ENCODE measurements at regions not wholly inside any gene's neighbourhood (a gene's known extent, or its start where the extent isn't known, plus 50 kb on each side); places are given as distances from the start of the nearest gene placed in this dataset.
"Not testable (repeated sequence)": the region's sequence is repeated elsewhere in the genome, so short reads cannot be mapped to it uniquely, and the experiment has no call there.

GRCh38 chr7:114175125-114175524 lies 239.5 kb upstream of the FOXP2 start:
- DNase-seq: no peak

DNA sequence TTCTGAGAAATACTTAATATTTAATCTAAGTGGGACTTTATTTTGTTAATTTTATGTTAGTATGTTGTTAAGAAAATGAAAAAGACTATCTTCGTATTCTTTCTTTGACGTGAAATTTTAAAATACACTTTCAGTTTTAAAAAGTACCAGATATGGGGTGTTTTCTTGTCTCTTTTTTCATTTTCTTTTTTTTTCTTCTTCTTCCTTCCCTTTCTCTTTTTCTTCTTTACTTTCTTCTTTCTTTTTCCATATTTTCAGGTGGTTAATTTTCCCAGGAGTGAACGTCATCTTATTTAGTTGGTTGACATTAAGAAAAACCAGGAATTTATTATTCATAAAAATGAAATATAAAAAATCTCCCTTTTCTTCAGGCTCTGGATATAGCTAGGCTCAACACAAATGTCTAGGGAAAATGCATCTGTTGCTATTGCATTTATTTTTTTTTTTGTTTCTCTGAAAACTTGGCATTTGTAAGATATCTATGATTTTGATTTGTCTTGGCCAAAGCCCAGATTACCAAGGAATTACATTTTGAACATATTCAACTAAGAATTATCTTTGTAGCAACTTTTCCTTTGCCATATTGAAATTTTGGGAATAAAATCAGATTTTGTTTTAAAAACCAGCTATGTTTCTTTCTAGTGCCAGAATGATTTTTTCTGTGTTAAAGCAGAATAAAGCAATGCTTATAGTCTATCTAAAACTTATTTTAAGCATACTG lies 241.3 kb upstream of the FOXP2 start:
- DNase-seq: no peak

DNA sequence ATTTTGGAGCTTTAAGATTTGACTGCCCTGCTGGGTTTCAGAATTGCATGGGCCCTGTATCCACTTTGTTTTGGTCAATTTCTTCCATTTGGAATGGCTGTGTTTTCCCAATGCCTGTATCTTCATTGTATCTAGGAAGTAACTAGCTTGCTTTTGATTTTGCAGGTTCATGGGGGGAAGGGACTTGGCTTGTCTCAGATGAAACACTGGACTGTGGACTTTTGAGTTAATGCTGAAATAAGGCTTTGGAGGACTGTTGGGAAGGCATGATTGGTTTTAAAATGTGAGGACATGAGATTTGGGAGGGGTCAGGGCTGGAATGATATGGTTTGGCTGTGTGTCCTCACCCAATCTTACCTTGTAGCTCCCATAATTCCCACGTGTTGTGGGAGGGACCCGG lies 245.2 kb upstream of the FOXP2 start:
- not testable (repeated sequence) for DNase-seq

GRCh38 chr7:114160925-114161324 lies 242.1 kb upstream of the PPP1R3A start:
- DNase-seq: no peak

GRCh38 chr7:114158854-114159253 lies 240.0 kb upstream of the PPP1R3A start:
- DNase-seq: no peak

DNA sequence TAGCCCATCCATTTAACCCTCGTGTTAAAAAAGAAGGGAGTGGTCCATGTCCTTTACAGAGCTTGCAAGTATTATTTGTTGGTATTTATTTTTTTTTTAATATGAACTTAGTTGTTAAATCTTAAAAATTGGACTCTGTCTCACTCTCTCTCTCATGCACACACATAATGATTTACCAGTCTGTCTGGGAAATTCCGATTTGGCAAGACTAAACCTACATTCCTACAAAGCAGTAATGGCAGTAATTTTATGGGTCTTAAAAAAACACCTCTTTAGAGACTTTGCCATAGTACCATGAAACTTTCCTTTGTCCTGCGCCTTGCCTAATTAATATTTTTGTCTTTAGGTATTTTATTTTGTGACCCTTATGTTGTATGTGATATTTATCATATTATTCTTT lies 239.5 kb upstream of the PPP1R3A start:
- no peak for DNase-seq

DNA sequence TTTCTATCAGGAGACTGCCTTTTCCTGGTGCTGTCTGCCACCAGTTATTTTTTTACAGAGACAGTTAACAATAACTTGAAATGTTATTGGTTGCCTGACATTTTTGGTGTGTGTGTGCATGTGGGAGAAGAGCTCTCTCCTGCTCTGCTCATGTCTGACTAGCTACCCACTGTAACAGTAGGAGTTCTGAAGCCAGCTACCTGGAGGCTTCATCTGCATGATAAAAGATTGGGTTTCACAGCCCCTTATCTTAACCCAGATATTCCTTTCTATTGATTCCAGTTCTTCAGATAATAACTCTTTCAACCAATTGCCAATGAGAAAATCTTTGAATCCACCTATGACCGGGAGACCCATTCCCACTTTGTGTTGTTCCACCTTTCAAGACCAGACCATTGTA lies 237.4 kb upstream of the PPP1R3A start:
- no peak for DNase-seq

GRCh38 chr7:114155116-114156110 lies 236.6 kb upstream of the PPP1R3A start:
- DNase-seq: no peak

- no peak for DNase-seq
Observed at GRCh38 chr7:114153700-114154099, 234.9 kb upstream of the PPP1R3A start.

DNA sequence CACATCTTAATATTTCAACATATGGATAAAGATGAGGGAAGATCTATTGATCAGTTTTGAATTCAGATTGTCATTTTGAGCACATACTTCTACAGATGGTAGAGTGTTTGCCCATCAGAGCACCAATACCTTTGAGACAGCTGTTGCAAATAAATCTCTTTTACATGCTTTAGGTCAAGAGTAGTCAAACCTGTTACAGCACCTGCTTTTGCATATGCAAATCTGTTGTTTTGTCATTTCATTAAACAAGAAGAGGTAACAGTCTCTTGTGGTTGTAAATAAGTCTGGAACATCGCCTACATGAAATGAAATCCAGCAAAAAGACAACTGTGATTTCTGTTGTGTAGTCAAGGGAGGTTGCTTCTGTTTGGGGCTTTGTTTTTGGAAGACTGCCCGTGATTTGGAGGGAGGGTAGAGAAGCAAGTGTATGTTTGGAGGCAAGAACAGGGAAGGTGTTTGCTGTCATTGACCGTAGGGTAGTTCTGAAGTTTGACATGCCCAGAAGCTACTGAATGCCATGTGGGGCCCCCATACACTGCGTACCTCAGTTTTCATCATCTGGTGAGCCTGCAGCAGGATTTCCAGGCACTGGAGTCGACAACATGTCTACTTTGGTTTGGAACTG lies 233.6 kb upstream of the PPP1R3A start:
- DNase-seq: no peak

DNA sequence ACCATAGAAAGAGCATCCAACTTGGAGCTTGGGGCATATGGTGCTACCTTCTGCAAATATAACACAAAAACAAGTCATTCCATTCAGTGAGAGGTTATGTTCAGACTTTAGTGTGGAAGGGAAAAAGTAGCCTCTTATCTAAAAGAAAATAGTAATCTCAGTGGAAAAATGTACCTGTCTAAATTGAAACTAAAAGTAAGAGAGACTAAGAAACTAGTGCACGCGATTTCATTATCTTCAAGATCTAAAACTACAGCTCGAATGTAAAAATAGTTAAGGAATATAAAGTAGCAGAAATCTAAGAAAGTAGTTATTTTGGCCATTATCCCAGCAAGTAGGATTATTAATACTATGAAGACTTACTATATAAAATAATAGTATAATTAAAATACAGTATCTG lies 233.0 kb upstream of the PPP1R3A start:
- DNase-seq: no peak

- DNase-seq: no peak
Observed at GRCh38 chr7:114150689-114151088, 231.9 kb upstream of the PPP1R3A start.

GRCh38 chr7:114148779-114149178 lies 230.0 kb upstream of the PPP1R3A start:
- DNase-seq: no peak

- DNase-seq: no peak
Observed at GRCh38 chr7:114141415-114141814, 222.6 kb upstream of the PPP1R3A start.

DNA sequence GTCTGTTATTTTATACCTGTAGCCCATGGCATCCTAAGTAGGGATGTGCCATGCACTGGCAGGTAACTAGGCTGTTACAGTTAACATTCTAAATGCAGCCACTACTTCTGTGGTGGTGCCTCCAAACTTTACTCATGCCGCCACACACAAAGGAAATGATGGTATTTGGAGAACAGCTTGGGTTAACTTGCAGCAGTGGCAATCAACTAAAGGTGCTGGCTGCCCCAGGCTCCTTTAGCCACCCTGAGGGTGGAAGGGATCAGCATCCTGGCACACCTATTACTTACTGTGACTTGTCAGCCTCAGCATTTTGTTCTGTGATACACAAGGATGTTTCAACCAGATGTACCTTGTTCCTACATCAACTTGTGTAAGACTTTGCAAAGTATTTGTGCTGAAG lies 221.8 kb upstream of the PPP1R3A start:
- DNase-seq: no peak

DNA sequence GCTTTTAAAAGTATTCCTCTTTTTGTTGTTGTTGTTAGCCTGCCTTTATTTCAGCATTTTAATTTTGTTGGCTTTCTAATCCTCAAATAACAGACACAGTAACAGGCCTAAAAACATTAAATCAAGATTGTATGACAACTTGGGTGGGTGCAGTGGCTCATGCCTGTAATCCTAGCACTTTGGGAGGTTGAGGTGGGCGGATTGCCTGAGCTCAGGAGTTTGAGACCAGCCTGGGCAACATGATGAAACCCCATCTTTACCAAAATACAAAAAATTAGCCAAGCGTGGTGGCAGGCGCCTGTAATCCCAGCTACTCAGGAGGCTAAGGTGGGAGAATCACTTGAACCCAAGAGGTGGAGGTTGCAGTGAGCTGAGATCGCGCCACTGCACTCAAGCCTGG lies 220.9 kb upstream of the PPP1R3A start:
- DNase-seq: not testable (repeated sequence)

- DNase-seq: no peak
Observed at GRCh38 chr7:114138587-114138986, 219.8 kb upstream of the PPP1R3A start.

DNA sequence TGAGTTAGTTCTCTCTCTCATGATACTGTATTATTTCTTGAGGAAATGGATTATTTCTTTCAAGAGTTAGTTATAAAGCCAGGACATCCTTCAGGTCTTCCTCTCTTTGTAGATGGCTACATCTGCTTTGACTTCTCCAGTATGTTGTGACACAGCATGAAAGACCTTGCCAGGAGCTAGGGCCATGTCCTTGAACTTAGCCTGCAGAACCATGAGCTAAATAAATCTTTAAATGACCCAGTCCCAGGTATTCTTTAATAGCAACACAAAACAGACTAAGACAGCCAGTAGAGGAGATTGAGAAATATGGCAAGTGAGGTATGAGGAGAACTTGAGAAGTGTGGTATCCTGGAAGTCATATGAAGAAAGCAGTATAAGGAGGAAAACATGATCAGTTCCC lies 214.9 kb upstream of the PPP1R3A start:
- no peak for DNase-seq

GRCh38 chr7:114130866-114131265 lies 212.1 kb upstream of the PPP1R3A start:
- no peak for DNase-seq

- DNase-seq: no peak
Observed at GRCh38 chr7:114128880-114129279, 210.1 kb upstream of the PPP1R3A start.

GRCh38 chr7:114126095-114126494 lies 207.3 kb upstream of the PPP1R3A start:
- no peak for DNase-seq

DNA sequence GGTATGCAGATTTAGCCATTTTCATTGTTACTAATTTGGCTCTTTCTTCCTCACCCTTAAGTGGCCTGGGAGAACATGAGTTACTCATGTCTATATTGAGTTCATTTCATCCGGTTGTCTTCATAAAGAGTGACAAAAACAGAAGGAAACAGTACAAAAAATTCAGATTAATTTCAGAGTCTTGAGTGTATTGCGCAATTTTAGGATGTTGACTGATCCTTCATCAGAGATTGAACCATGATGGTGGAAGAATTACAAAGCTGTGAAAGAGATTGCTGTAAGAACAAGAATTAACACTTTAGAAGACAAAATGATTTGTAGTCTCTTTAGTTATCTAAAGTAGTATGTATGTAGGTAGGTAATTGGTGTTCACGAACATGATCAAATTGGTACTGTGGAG lies 194.0 kb upstream of the PPP1R3A start:
- no peak for DNase-seq

- DNase-seq: no peak
Observed at GRCh38 chr7:114110666-114111065, 191.9 kb upstream of the PPP1R3A start.

All from hindlimb muscle (tissue), 1 donor.